Kidney (tissue), 13 donors: ENCODE measurements at regions not wholly inside any gene's neighbourhood (a gene's known extent, or its start where the extent isn't known, plus 50 kb on each side); places are given as distances from the start of the nearest gene placed in this dataset.

Experiments
- DNase-seq, 5 donors: peaks; one replicate each; pipeline ENCODE4 v3.0.0-alpha.2; 2013 to 2020
- FAIRE-seq: peaks from 2 replicates; lab custom pipeline; 2012; peaks lifted over from hg19 to GRCh38; lab: Jason Lieb, UNC
- H3K27ac ChIP-seq, 2 donors: one replicate each; pipeline ENCODE4 v1.7.0; 2013; ENCODE audit warnings: low read depth in 2 of 2, low read length in 2 of 2, inconsistent platforms in 1 of 2
- H3K27me3 ChIP-seq: one replicate; pipeline ENCODE4 v1.7.1; 2013; ENCODE audit warnings: low read length, inconsistent platforms; ENCODE audit not compliant: control insufficient read depth, insufficient read depth
- H3K36me3 ChIP-seq, 3 donors: one replicate each; pipeline versions ENCODE4 v1.7.0 to v1.7.1; 2013; ENCODE audit warnings: low read length in 3 of 3, control low read depth in 1 of 3, inconsistent platforms in 1 of 3; ENCODE audit not compliant: insufficient read depth in 3 of 3, control insufficient read depth in 2 of 3
- H3K4me1 ChIP-seq, 3 donors: one replicate each; pipeline versions ENCODE4 v1.7.0 to v1.7.1; 2013; ENCODE audit warnings: low read length in 3 of 3, inconsistent platforms in 1 of 3, low read depth in 1 of 3; ENCODE audit not compliant: control insufficient read depth in 2 of 3, insufficient read depth in 2 of 3
- H3K4me3 ChIP-seq, 3 donors: one replicate each; pipeline versions ENCODE4 v1.7.0 to v1.8.1; 2013; ENCODE audit warnings: low read length in 3 of 3, control low read depth in 1 of 3, inconsistent platforms in 1 of 3
- H3K9ac ChIP-seq, 3 donors: one replicate each; pipeline versions ENCODE4 v1.7.0 to v1.7.1; 2013; ENCODE audit warnings: low read length in 3 of 3, control low read depth in 1 of 3, inconsistent platforms in 1 of 3
- H3K9me3 ChIP-seq, 3 donors: one replicate each; pipeline versions ENCODE4 v1.7.0 to v1.7.1; 2013; ENCODE audit warnings: low read length in 3 of 3, control low read depth in 1 of 3, inconsistent platforms in 1 of 3; ENCODE audit not compliant: control insufficient read depth in 2 of 3, insufficient read depth in 1 of 3
- intact Hi-C: fragments of 100-400 bp; cut with DNase I; formaldehyde crosslinking; loops from one replicate; pipeline ENCODE4 v1.11.1; 2022
- TF ChIP-seq, protein P1 (sequence below): IDR thresholded peaks from 3 replicates; pipeline ENCODE4 v1.5.1; 2012; ENCODE audit warnings: mild to moderate bottlenecking, moderate library complexity, borderline replicate concordance; ENCODE audit not compliant: insufficient read depth; ENCODE audit errors: extremely low read depth
- donor health status: control.
- donor health status: control.
- donor health status: control.
- donor health status: control.
- donor health status: control.
- donor health status: DM: yes; HTN: yes; CAD: no.
- donor health status: Normal renal cell carcinoma (clear cell type).

DNA sequence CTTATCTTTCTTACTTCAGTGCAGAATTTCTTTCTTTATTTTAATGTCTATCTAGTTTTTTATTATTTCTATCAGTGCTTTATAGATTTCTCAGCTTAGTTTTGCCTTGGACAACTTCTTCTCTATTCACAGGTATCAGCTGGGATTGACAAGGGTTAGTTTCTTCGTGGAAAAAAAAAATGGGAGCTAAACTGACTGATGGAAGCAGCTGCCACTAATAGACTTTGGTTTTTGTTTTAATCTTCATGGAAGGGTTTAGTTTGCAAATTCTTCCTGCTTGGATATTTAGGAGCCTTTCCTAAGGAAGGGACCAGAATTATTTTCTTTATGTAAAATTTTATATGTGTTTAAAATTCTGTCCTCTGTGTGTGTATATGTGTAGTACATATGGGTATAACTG lies 306.1 kb upstream of the FMN2 start:
- TF ChIP-seq, protein P1, sequence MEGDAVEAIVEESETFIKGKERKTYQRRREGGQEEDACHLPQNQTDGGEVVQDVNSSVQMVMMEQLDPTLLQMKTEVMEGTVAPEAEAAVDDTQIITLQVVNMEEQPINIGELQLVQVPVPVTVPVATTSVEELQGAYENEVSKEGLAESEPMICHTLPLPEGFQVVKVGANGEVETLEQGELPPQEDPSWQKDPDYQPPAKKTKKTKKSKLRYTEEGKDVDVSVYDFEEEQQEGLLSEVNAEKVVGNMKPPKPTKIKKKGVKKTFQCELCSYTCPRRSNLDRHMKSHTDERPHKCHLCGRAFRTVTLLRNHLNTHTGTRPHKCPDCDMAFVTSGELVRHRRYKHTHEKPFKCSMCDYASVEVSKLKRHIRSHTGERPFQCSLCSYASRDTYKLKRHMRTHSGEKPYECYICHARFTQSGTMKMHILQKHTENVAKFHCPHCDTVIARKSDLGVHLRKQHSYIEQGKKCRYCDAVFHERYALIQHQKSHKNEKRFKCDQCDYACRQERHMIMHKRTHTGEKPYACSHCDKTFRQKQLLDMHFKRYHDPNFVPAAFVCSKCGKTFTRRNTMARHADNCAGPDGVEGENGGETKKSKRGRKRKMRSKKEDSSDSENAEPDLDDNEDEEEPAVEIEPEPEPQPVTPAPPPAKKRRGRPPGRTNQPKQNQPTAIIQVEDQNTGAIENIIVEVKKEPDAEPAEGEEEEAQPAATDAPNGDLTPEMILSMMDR, result no peak
- Histone ChIP-seq H3K9me3 (peaks cover 0 to 3% (median 0%) of the 10 kb centered on the region in 3 donors), H3K27ac (no peak overlapping the region), H3K4me1 (no peaks in the 10 kb centered on the region), H3K27me3 (no peaks in the 10 kb centered on the region), H3K4me3 (no peak overlapping the region), H3K9ac (no peak overlapping the region), H3K36me3 (no peaks in the 10 kb centered on the region)
- DNase-seq (no peak), FAIRE-seq (no peak)
- intact Hi-C loops, result no loop called here

DNA sequence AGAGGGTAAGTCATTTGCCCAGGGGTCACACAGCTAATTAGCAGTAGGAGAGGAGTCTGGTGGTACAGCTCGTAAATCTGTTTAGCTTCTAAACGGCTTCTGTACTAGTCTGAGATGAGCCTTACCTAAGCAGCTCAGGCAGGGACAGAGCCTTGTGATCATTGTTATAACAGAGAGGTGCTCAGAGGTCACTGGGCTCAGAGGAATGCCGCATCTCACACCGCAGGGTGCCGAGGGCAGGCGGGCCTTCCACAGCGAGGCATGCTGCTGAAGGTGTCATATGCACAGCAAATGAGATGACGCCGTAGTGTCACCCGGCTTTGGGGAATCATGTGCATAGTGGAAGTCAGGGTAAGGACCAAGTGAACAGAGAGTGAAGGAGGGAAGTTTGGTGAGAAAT lies 305.2 kb upstream of the FMN2 start:
- Histone ChIP-seq H3K9ac (no peak overlapping the region), H3K9me3 (peaks cover 0 to 3% (median 0%) of the 10 kb centered on the region in 3 donors), H3K4me3 (no peak overlapping the region), H3K27ac (no peak overlapping the region), H3K27me3 (no peaks in the 10 kb centered on the region), H3K4me1 (no peaks in the 10 kb centered on the region), H3K36me3 (no peaks in the 10 kb centered on the region)
- TF ChIP-seq, protein P1, result no peak
- FAIRE-seq (no peak), DNase-seq (no peak)
- intact Hi-C loops, result no loop called here

DNA sequence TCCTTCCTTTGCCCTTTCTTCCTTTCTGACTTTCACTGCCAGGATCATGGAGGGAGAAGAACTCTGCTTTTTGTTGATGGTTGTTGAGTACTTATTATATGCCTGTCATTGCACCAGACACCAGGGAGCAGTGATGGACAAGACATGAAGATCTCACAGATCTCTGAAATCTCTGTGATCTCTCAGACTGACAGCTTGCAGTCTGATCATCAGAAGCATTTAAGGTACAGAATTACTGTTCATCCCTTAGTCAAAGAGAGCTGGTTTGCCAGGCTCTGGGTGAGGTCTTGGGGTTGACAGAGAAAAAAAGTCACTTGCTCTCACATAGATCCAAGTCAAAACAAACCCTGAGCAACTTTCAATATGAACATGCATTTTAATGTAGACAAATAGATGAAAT lies 299.5 kb upstream of the FMN2 start:
- intact Hi-C loops, result no loop called here
- Histone ChIP-seq H3K9ac (no peak overlapping the region), H3K27ac (no peak overlapping the region), H3K27me3 (no peaks in the 10 kb centered on the region), H3K9me3 (no peaks in the 10 kb centered on the region), H3K4me1 (no peaks in the 10 kb centered on the region), H3K4me3 (no peak overlapping the region), H3K36me3 (no peaks in the 10 kb centered on the region)
- TF ChIP-seq, protein P1, result no peak
- FAIRE-seq (no peak), DNase-seq (no peak)

DNA sequence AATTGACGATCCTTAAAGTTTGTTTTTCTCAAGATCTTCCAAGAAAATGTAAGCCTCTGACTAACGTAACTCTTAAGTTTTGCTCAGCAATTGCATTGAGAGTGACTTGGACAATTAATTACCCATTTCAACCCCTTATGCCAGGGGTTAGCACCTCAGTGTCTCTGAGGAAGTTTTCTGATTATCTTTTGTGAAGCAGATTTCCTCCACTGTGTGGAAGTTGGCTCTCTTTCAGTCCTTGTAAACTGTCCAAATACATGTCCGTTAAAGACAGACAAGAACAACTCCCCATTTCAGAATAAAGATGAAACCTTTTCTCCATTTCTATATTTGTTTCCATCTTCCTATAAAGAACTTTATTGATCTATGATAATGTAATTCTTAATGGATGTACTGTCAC lies 296.4 kb upstream of the FMN2 start:
- TF ChIP-seq, protein P1, result no peak
- Histone ChIP-seq H3K27me3 (no peaks in the 10 kb centered on the region), H3K36me3 (no peaks in the 10 kb centered on the region), H3K4me3 (no peak overlapping the region), H3K9me3 (no peaks in the 10 kb centered on the region), H3K9ac (no peak overlapping the region), H3K4me1 (no peaks in the 10 kb centered on the region), H3K27ac (no peak overlapping the region)
- intact Hi-C loops, result no loop called here
- DNase-seq, result peak in 1 of 5 donors; percentile 27
- no peak for FAIRE-seq
